H54 (cell line): ENCODE measurements at regions not wholly inside any gene's neighbourhood (a gene's known extent, or its start where the extent isn't known, plus 50 kb on each side); places are given as distances from the start of the nearest gene placed in this dataset.
A peak's percentile ranks its signal among the peaks of the same experiment; 100 is the strongest.

Experiments used
- DNase-seq: peaks from one replicate; pipeline ENCODE4 v3.0.0; 2011; ENCODE audit warnings: low spot score, mixed read lengths; ENCODE audit not compliant: insufficient read length
- FAIRE-seq: peaks from 3 replicates; lab custom pipeline; 2011; peaks lifted over from hg19 to GRCh38; lab: Jason Lieb, UNC
- POLR2A ChIP-seq: IDR thresholded peaks from 2 replicates; pipeline ENCODE4 v1.6.1; 2011; ENCODE audit warnings: low read depth, mild to moderate bottlenecking, low read length

GRCh38 chr6:12506159-12506558, 210.4 kb upstream of the PHACTR1 start:
- DNase-seq (no peak), FAIRE-seq (no peak)
- no peak for TF ChIP-seq POLR2A

GRCh38 chr6:12507636-12508035, 208.9 kb upstream of the PHACTR1 start:
- TF ChIP-seq POLR2A: no peak
- FAIRE-seq: no peak
- DNase-seq: no peak

DNA sequence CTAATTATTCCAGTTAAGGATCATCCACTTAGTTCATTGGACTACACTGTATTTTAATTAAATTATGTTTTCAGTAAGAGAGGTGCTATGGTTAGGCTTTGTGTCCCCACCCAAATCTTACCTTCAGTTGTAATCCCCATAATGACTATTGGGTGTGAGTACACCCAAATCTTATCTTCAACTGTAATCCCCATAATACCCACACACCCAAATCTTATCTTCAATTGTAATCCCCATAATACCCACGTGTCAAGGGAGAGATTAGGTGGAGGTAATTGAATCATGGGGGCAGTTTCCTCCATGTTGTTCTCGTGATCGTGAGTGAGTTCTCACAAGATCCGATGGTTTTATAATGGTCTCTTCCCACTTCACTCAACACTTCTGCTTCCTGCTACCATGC, 208.0 kb upstream of the PHACTR1 start:
- TF ChIP-seq POLR2A: no peak
- no peak for FAIRE-seq
- DNase-seq: no peak

- TF ChIP-seq POLR2A: no peak
- no peak for FAIRE-seq
- DNase-seq: no peak
These were observed 207.5 kb upstream of the PHACTR1 start for GRCh38 chr6:12509060-12509459.

GRCh38 chr6:12516070-12516469, 200.5 kb upstream of the PHACTR1 start:
- DNase-seq (peak; percentile 13), FAIRE-seq (peak; percentile 62)
- no peak for TF ChIP-seq POLR2A

GRCh38 chr6:12522347-12522746, 194.2 kb upstream of the PHACTR1 start:
- FAIRE-seq: peak; percentile 20

GRCh38 chr6:12523726-12524125, 192.8 kb upstream of the PHACTR1 start:
- FAIRE-seq (no peak), DNase-seq (no peak)
- no peak for TF ChIP-seq POLR2A

More at GRCh38 chr6:12522347-12522746, 194.2 kb upstream of the PHACTR1 start:
- no peak for DNase-seq
- TF ChIP-seq POLR2A: no peak

- peak; percentile 6 for FAIRE-seq
- no peak for TF ChIP-seq POLR2A
- no peak for DNase-seq
These were observed 191.3 kb upstream of the PHACTR1 start for GRCh38 chr6:12525276-12525675.

GRCh38 chr6:12527339-12527738, 189.2 kb upstream of the PHACTR1 start:
- no peak for FAIRE-seq
- DNase-seq: no peak

DNA sequence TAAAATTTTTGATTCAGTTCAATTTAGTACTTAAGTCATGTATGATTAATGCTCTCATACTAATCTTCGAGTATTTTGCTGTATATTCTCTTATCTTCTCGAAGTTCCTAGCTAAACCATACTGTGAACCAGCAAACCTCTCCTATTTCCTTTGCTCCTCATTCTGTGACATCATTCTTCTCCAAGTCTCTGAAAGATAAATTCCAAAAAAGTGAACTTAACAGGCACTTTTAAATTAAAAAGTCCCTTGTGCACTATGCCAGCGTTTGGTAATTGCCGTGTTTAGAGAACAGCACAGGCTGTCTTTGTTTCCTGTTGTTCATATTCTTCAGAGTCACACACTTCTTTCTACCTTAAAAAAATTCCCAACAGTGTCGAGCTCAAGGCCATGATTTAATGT, 188.4 kb upstream of the PHACTR1 start:
- FAIRE-seq: no peak
- TF ChIP-seq POLR2A: no peak

More at GRCh38 chr6:12527339-12527738, 189.2 kb upstream of the PHACTR1 start:
- TF ChIP-seq POLR2A: no peak

GRCh38 chr6:12528581-12529363, 187.8 kb upstream of the PHACTR1 start:
- no peak for TF ChIP-seq POLR2A
- FAIRE-seq (no peak), DNase-seq (no peak)

More for the DNA sequence above, 188.4 kb upstream of the PHACTR1 start:
- no peak for DNase-seq

DNA sequence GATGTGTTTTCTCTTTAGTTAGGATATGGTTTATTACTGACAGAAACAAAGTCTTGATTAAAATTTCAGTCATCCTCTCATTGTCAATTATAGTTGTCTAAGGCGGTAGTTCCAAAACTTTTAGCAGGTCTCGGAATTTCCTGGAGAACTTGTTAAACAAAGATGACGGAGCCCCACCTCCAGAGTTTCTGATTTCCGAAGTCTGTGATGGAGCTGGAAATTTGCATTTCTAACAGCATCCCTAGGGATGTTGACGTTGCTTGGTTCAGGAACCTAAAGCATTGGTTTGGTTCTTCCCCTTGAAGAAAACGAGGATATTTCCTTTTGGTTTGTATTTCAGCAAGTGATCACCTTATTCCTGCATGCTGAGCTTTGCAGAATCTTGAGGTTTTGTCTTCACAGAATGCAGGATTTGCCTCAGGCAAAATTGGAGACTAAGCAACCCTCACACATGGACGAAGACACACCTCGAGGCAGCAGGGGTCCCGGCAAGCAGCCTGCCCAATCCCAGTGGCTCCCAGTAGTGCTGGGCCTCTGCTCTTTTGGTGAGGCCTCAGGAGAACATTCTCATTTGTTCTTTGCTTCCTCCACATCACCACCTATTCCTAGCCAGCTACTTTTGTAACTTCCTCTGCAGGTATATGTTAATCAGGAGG, 187.1 kb upstream of the PHACTR1 start:
- no peak for FAIRE-seq
- TF ChIP-seq POLR2A: no peak
- no peak for DNase-seq

DNA sequence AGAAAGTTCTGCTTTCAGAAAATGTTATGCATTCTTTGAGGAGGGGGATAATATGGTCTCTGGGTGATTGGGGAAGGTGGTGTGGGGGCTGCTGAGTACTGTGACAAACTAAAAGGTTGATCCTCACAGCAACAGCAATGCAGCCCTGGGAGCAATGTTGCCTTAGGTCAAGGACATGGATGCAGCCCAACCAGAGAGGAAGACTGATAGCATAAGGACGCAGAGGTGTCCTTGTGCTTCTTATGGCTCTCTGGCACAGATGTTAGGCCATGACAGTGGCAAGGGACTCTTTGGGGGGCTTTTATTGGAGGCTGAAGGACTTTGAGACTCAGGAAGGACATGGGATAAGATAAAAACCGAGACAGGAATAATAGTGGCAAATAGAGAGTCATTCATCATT, 186.2 kb upstream of the PHACTR1 start:
- no peak for DNase-seq
- TF ChIP-seq POLR2A: no peak
- no peak for FAIRE-seq

- DNase-seq: no peak
- TF ChIP-seq POLR2A: no peak
- FAIRE-seq: no peak
These were observed 183.0 kb upstream of the PHACTR1 start for GRCh38 chr6:12533586-12533985.
